GM21515 (cell line): ENCODE measurements at regions not wholly inside any gene's neighbourhood (a gene's known extent, or its start where the extent isn't known, plus 50 kb on each side); places are given as distances from the start of the nearest gene placed in this dataset.

Experiments used
- ATAC-seq: cut with Tn5 transposase; IDR thresholded peaks from one replicate; pipeline ENCODE4 v1.9.1; 2021; ENCODE audit not compliant: unreplicated experiment

- ATAC-seq, result no peak
These were observed 280.8 kb upstream of the MARCKS start for GRCh38 chr6:113576310-113576709.

GRCh38 chr6:113578691-113579090 is 278.5 kb upstream of the MARCKS start:
- ATAC-seq, result no peak

GRCh38 chr6:113584767-113585166 is 272.4 kb upstream of the MARCKS start:
- ATAC-seq, result no peak

GRCh38 chr6:113585246-113585645 is 271.9 kb upstream of the MARCKS start:
- ATAC-seq, result no peak

- no peak for ATAC-seq
These were observed 270.6 kb upstream of the MARCKS start for GRCh38 chr6:113586413-113587077.

DNA sequence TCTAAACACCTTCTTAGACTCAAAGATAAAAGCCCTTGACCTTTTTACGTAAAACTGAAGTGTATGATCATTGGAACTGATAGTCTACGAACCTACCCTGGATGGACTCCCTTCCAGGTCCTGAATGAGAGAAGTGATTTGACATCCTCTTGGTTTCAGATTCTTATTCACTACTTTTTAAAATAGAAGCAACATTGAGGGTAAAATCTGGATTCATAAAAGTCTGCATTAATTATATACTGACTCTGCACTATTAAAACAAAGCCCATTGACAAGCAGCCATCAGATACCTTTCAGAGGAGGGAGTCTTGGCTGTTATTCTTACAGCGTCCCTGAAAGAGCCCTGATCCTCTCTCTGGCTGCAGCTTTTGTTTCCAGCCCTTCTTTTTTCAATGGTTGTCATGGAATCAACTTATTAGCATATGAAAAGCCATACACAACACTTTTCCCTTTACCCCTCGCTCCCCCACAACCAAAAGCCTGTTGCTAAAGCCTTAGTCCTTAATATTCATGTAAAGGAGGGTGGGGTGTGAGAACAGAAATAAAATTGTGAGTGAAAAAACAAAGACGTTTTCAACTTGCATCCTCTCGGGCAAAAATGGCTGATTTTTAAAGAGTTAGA is 270.0 kb upstream of the MARCKS start:
- no peak for ATAC-seq

DNA sequence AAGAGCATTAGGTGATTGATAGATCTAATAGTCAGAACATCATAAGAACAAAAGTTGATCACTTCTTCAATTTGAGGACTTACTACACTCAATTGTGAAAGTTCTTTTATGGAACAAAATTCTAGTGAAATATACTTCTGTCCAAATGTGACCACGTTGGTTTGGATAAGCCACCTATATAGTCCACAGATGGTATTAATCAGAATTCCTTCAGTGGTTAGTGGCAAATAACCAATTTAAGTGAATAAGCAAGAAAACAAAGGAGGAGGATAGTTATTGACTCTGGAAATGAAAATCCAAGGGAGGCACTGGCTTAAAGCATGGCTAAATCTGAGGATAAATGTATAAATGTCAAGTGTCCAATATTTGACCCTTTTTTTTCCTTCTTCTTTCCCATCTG is 268.5 kb upstream of the MARCKS start:
- no peak for ATAC-seq

DNA sequence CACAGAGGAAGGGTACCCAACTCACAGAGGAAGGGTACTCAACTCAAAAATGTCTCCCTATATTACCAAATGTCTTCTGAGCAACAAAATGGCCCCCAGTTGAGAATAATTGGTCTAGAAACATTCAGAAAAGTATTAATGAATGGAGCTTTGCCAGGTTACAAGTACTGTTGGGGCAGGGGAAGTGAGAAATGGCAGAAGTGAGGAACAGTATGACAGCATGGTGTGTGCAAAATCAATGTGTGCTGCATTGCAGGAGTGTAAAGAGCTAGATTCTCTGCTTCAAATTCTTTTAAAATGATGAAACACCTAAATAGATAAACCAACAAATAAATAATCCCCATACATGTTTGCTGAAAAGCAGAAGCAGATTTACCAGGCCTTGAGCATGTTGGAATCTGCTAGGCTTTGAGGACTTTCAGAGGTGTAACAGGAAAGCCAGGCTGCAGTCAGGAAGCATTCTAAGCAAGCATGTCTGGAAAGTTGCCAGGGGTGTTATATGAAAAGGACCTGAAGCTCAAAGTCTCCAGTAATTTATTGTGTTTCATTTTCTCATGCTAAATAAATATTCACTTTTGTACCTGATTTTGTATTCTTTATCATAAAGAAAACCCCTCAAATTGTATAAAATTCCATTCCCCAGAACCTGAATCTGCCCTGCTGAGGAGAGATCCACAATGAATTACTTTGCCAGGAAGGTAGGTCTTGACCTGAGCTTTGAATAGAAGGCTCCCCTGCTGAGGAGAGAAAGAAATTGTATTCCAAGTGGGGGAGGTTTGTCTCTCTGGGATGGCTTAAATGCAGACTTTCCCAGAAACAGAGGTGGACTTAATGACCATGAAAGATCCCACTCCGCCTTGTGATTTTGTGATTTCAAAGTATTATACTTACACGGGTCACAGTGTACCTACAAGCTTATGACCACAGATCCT is 265.0 kb upstream of the MARCKS start:
- ATAC-seq, result no peak

DNA sequence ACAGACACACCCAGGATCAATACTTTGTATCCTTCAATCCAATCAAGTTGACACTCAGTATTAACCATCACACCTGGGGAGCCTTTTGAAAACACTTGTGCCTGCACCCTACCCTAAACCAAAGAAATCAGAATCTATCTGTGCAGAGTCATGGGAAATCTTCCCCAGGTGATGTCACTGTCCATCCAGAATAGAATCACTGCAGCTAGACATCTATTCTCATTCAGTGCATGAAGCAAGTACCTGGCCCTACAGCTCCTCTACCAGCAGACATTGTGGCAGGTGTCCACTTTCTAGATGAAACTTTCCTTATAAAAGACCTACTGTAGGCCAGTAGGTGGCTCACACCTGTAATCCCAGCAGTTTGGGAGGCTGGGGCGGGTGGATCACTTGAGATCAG is 262.4 kb upstream of the MARCKS start:
- no peak for ATAC-seq

DNA sequence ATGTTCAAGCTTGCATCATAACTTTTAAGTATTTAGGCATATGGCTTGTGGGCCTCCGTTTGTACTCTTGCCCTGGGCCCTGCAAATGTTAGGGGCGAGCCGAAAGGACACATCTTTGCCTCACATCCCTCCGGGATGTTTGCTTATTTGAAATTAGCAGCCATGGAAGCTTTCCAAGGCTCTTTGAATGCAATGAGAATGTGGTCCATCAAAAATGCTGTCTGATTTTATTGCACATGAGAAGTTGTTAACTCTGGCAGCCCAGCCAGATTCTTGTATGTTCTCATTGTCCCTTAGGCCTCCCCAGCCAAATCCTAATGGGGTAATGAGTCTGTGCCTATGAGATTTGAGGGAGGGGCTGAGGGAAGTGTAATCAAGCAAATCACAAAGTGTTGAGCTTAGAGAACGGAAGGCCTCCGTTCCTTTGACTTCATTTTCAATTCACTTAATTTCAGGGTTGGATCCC is 261.2 kb upstream of the MARCKS start:
- ATAC-seq, result no peak

GRCh38 chr6:113596387-113597230 is 260.5 kb upstream of the MARCKS start:
- no peak for ATAC-seq

GRCh38 chr6:113597231-113597583 is 259.9 kb upstream of the MARCKS start:
- no peak for ATAC-seq

DNA sequence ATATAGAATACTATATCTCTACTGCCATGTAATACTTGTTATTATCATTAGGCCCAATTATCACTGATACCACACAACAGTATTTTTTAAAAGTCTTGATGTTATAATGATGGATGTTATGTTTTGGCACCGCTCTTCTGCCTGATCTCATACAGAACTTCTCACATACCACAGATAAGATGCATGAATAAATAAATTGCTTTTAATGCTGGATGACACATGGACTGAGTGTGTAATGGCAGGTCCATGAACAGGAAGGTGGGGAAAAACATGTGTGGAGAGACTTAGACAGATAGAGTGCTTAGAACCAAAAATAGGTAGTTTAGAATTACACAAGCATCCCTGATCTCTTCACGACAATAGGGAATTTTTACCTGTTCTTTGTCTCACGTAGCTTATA is 258.4 kb upstream of the MARCKS start:
- ATAC-seq, result no peak

- no peak for ATAC-seq
These were observed 257.7 kb upstream of the MARCKS start for GRCh38 chr6:113599444-113599843.

GRCh38 chr6:113600551-113601339 is 256.4 kb upstream of the MARCKS start:
- no peak for ATAC-seq

DNA sequence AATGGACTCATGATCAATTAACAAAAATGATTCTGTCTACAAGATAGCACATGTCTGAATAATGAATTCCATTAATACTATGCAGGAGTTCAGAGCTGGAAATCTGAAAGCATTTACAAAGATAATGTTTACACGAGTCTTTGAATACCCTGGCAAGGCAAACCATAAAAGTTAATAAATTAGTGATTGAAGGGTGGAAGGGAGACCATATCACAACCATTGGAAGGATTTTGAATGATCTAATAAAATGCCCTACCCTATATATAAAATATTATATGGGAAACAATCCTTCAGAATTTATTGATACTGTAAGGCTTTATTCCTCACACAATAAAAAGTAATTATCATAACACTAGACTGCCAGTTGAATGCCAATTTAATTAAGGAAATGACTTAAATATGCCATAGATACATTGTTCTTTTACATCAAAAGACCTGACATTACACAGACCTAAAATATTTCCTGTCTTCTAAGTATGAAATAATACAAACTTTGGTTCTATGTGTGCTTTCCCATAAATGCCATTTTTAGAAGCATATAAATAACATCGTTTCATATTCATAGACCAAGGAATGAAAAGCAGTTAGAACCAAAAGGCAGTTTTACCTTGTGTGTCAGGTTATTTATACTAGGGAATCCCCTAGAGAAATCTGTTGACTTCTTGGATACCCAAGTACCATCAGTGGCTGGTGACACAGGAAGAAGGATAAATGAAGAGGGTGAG is 249.2 kb upstream of the MARCKS start:
- ATAC-seq, result no peak

DNA sequence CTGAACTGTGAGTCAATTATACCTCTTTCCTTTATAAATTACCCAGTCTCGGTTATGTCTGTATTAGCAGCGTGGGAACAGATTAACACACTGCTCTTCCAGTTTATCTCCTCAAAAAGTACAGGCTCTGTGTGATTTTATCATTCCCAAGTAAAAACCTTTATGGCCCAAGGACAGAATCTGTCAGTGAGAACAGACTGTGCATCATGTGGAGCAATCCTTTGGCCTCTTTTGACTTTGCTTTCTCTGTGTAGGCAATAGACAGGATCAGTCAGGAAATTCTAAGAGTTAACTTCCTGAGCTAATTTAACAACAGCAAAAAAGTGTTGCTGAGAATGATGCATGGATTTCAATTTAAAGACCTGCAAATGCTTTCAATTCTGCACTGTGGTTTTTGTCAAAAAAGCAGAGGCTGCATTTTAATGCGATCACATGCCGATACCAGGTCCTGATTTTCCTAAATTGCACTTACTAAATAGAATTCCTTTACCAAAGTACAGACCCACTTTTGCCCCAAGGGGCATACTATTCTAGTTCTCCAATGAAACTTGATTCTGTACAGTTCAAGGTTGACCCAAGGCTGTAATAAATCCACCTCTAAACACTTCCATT is 246.7 kb upstream of the MARCKS start:
- ATAC-seq, result no peak

- ATAC-seq, result no peak
These were observed 240.4 kb upstream of the MARCKS start for GRCh38 chr6:113616701-113617274.

GRCh38 chr6:113619077-113619476 is 238.1 kb upstream of the MARCKS start:
- no peak for ATAC-seq
